SU-DHL-6 (cell line): ENCODE measurements at regions not wholly inside any gene's neighbourhood (a gene's known extent, or its start where the extent isn't known, plus 50 kb on each side); places are given as distances from the start of the nearest gene placed in this dataset.

Source experiments
- CTCF ChIP-seq: fragments of 200-600 bp; sonication (generic); IDR thresholded peaks from one replicate; pipeline ENCODE4 v1.5.1; 2017; ENCODE audit warnings: antibody characterized with exemption, mild to moderate bottlenecking, low read length, moderate library complexity; ENCODE audit not compliant: insufficient read depth, poor library complexity, severe bottlenecking
- EZH2phosphoT487 ChIP-seq: fragments of 200-600 bp; sonication (generic), shearing (Covaris generic); conservative IDR thresholded peaks from 2 replicates; pipeline ENCODE4 v1.6.1; 2018; ENCODE audit warnings: mild to moderate bottlenecking, antibody characterized with exemption, low read length, moderate library complexity, mixed read lengths

GRCh38 chr4:13126976-13127910 lies 356.9 kb downstream of the RAB28 start:
- TF ChIP-seq CTCF (no peak), EZH2phosphoT487 (no peak)
